OCI-LY7 (cell line): ENCODE measurements at regions not wholly inside any gene's neighbourhood (a gene's known extent, or its start where the extent isn't known, plus 50 kb on each side); places are given as distances from the start of the nearest gene placed in this dataset.

Experiments used
- CTCF ChIP-seq: fragments of 200-600 bp; sonication (generic); conservative IDR thresholded peaks from 2 replicates; pipeline ENCODE4 v1.5.1; 2014; ENCODE audit warnings: mild to moderate bottlenecking, antibody characterized with exemption, low read length, moderate library complexity, mixed read lengths
- EZH2phosphoT487 ChIP-seq: fragments of 200-600 bp; sonication (generic); IDR thresholded peaks from 2 replicates; pipeline ENCODE4 v1.6.1; 2018; ENCODE audit warnings: low read depth, borderline replicate concordance, mild to moderate bottlenecking, mixed run types, antibody characterized with exemption, low read length, moderate library complexity, mixed read lengths

GRCh38 chr12:46959502-46959901, 119.9 kb upstream of the PCED1B start:
- TF ChIP-seq CTCF (no peak), EZH2phosphoT487 (no peak)
